Body of pancreas (tissue), 4 donors: ENCODE measurements at regions not wholly inside any gene's neighbourhood (a gene's known extent, or its start where the extent isn't known, plus 50 kb on each side); places are given as distances from the start of the nearest gene placed in this dataset.
A peak's percentile ranks its signal among the peaks of the same experiment; 100 is the strongest.

ENCODE experiments used
- CTCF ChIP-seq, 7 experiments: fragments of 450-650 bp in 4 of 7; fragments of 200-600 bp in 3 of 7; sonication (generic) in 3 of 7; IDR thresholded peaks; one replicate each; pipeline ENCODE4 v1.5.1; 2016 to 2019; ENCODE audit warnings: antibody characterized with exemption in 7 of 7
- POLR2A ChIP-seq, 3 donors: fragments of 450-650 bp; IDR thresholded peaks; one replicate each; pipeline ENCODE4 v1.6.1; 2016; ENCODE audit warnings: antibody characterized with exemption in 3 of 3, mild to moderate bottlenecking in 2 of 3

- no peak for TF ChIP-seq CTCF (IDR thresholded peaks at IDR 0.05)
- TF ChIP-seq POLR2A (IDR thresholded peaks at IDR 0.05), result peak in 1 of 3 donors; percentile 16
Observed at GRCh38 chr20:58014628-58015315, 213.7 kb downstream of the ANKRD60 start.
